GM19397 (cell line): ENCODE measurements at regions not wholly inside any gene's neighbourhood (a gene's known extent, or its start where the extent isn't known, plus 50 kb on each side); places are given as distances from the start of the nearest gene placed in this dataset.
"Not testable (repeated sequence)": the region's sequence is repeated elsewhere in the genome, so short reads cannot be mapped to it uniquely, and the experiment has no call there.

Experiments
- ATAC-seq: cut with Tn5 transposase; IDR thresholded peaks from one replicate; pipeline ENCODE4 v1.9.1; 2021; ENCODE audit warnings: mild to moderate bottlenecking, moderate library complexity; ENCODE audit not compliant: unreplicated experiment

GRCh38 chr12:46711756-46712155, 114.0 kb downstream of the SLC38A4 start:
- ATAC-seq: no peak

DNA sequence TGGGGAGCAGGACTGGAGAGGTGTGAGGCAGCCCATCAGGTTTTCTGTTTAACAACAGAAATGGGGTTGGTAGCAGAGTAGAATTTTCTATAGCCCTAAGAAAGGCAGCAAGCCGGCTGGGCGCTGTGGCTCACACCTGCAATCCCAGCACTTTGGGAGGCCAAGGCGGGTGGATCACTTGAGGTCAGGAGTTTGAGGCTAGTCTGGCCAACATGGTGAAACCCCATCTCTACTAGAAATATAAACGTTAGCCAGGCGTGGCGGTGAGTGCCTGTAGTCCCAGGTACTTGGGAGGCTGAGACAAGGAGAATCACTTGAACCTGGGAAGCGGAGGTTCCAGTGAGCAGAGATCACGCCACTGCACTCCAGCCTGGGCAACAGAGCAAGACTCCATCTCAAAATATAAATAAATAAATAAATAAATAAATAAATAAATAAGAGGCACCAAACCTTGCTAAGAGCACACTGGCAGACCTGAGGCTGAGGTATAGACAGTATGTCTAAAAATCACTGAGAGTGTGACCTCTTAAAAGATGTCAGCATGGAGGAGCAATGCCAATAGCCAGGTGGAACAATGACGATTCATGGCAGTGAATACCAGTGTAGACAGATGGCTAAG, 115.6 kb downstream of the SLC38A4 start:
- no peak for ATAC-seq

- ATAC-seq: no peak
Observed at GRCh38 chr12:46702581-46703344, 123.0 kb downstream of the SLC38A4 start.

DNA sequence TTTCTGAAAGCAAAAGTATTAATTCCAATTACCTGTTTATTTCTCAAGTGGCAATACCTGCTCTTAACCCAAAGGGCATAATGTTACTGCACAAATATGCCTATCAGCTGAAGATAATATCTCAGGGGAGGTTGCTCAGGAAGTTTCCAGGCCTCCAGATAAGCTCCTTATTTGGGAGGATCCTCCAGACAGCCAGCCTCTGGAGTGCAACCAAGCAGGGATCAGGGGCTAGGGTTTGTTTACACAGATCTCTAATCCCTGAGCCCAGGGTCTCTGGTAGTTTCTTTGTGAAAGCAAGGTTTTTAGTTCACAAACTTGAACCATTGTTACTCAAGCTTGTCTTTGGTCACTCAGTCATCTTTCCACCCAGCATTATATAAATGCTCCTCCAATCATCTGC, 124.4 kb downstream of the SLC38A4 start:
- no peak for ATAC-seq

DNA sequence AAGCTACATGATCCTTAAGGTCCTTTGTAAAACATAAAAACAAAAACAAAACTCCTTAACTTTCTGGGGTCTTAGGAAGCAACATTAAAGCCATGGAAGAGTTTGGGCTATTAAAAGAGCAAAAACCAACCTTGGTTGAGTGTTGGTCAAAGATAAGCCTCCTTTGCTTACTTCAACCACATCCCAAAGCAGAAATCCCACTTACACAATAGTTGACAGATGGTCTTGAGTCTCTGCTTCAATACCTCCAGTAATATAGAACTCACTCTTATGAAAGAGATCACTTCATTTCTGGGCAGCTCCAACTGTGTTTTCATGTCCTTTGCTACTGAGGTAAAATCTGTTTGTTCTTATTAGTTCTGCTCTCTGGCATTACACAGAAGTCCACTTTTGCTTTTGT, 125.8 kb downstream of the SLC38A4 start:
- ATAC-seq: no peak

- ATAC-seq: no peak
Observed at GRCh38 chr12:46698003-46698402, 127.8 kb downstream of the SLC38A4 start.

DNA sequence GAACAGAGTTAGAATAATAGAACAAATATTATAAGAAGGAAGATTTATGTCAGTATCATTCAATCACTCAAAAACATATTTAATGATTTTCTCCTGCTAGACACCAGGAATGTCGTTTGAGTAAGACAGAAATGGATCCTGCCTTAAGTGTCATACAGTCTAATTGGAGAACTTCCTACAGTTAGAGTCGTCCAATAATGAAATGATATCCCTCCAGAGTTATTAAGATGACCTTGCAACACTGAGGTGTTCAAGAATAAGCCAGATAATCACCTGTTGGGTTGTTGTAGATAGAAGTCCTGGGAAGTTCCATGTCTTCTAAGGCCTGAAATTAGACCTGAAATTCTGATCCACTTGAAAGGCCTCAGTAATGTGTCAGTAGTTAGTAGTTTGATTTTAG, 132.3 kb downstream of the SLC38A4 start:
- no peak for ATAC-seq

- ATAC-seq: no peak
Observed at GRCh38 chr12:46693034-46693433, 132.8 kb downstream of the SLC38A4 start.

- ATAC-seq: no peak
Observed at GRCh38 chr12:46692606-46693005, 133.2 kb downstream of the SLC38A4 start.

GRCh38 chr12:46686267-46686942, 139.4 kb downstream of the SLC38A4 start:
- no peak for ATAC-seq

DNA sequence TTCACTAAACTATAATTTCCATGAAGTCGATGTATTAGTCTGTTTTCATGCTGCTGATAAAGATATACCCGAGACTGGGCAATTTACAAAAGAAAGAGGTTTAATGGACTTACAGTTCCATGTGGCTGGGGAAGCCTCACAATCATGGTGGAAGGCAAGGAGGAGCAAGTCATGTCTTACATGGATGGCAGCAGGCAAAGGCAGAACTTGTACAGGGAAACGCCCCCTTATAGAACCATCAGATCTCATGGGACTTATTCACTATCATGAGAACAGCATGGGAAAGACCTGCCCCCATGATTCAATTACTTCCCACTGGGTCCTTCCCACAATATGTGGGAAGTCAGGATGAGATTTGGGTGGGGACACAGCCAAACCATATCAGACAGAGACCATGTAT, 141.6 kb downstream of the SLC38A4 start:
- ATAC-seq: not testable (repeated sequence)

- no peak for ATAC-seq
Observed at GRCh38 chr12:46682148-46682547, 143.6 kb downstream of the SLC38A4 start.

DNA sequence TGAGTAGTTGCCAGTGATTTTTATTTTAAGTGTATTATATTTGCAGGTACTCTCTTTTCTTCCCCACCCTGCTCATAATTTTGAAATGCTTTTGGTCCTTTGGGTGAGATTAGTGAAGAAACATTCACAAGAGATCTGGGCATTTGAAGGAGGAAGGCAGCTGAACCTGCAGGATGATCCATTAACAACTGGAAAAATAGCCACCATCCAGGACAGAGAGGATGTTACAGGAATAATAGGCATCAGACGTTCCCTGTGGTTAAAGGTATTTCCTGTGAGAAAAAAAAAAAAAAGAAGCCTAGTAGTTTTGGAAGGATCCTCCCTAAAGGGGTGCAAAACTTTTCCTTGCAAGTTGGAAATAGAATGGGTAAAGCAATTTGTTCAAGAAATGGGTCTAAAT, 145.3 kb downstream of the SLC38A4 start:
- ATAC-seq: no peak

- no peak for ATAC-seq
Observed at GRCh38 chr12:46679754-46680153, 146.0 kb downstream of the SLC38A4 start.

- no peak for ATAC-seq
Observed at GRCh38 chr12:46678426-46678825, 147.4 kb downstream of the SLC38A4 start.

- ATAC-seq: no peak
Observed at GRCh38 chr12:46677749-46678148, 148.0 kb downstream of the SLC38A4 start.

DNA sequence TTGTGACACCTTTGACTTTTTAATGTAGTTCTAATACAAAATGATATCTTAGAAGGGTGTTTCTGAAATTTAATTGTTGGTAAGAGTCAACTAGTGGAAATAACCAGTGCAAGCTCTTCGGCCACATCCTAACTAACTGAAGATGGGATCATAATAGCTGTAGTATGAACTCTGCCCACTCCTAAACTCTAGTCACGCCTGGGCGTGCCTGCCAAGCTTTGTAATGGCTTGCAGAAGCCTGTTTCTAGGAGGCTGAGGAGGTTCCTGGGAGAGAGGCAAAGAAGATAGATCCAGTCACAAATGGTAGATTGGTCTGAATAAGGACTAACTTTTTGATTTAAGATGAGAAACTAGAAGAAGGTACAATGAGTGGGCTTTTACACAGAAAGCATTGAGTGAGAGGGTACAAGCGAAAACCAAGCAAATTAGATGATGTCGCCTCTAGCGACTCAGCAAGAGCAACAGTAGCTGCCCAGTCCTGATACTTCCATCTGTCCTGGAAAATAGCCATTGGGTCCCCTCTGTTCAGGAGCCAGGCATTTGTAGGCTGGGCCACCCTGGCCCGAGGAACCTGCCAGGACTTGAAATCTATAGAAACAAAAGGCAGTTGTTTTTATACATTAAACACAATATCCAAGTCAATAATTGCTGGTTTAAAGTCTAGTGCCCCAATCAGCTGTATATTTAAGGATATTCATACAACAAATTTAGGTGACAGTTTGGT, 148.8 kb downstream of the SLC38A4 start:
- no peak for ATAC-seq

- no peak for ATAC-seq
Observed at GRCh38 chr12:46676396-46676795, 149.4 kb downstream of the SLC38A4 start.

DNA sequence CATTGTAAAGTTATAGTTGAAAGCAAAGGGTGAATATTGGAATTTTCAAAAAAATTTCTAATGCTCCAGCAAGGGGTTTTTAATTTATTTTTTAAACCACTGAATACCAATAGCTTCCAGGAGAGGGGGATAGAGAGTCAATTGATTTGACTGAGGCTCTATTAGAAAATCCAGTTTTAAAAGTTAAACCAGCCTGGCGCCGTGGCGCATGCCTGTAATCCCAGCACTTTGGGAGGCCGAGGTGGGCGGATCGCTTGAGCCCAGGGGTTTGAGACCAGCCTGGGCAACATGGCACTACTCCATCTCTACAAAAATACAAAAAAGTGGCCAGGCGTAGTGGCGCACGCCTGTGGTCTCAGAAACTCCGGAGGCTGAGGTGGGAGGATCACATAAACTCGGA, 150.1 kb downstream of the SLC38A4 start:
- no peak for ATAC-seq

GRCh38 chr12:46674800-46675199, 151.0 kb downstream of the SLC38A4 start:
- ATAC-seq: no peak

GRCh38 chr12:46674129-46674528, 151.7 kb downstream of the SLC38A4 start:
- no peak for ATAC-seq
